HEK293T (cell line): ENCODE measurements at regions not wholly inside any gene's neighbourhood (a gene's known extent, or its start where the extent isn't known, plus 50 kb on each side); places are given as distances from the start of the nearest gene placed in this dataset.

Source experiments
- ARNT ChIP-seq: fragments of 450-650 bp; IDR thresholded peaks from 2 replicates; pipeline ENCODE4 v1.6.1; 2017; ENCODE audit warnings: mild to moderate bottlenecking
- BHLHE40 ChIP-seq: fragments of 450-650 bp; IDR thresholded peaks from 2 replicates; pipeline ENCODE4 v1.6.1; 2016; ENCODE audit warnings: mild to moderate bottlenecking, moderate library complexity, borderline replicate concordance
- CTBP1 ChIP-seq: fragments of 450-650 bp; IDR thresholded peaks from 2 replicates; pipeline ENCODE4 v1.6.1; 2016; ENCODE audit warnings: borderline replicate concordance
- FOXK2 ChIP-seq: fragments of 450-650 bp; IDR thresholded peaks from 2 replicates; pipeline ENCODE4 v1.6.1; 2016; ENCODE audit warnings: mild to moderate bottlenecking
- FOXM1 ChIP-seq: fragments of 450-650 bp; IDR thresholded peaks from 2 replicates; pipeline ENCODE4 v1.6.1; 2017; ENCODE audit warnings: mild to moderate bottlenecking, borderline replicate concordance
- HDGF ChIP-seq: fragments of 450-650 bp; IDR thresholded peaks from 2 replicates; pipeline ENCODE4 v1.6.1; 2017; ENCODE audit warnings: antibody characterized with exemption, borderline replicate concordance
- NFRKB ChIP-seq: fragments of 450-650 bp; IDR thresholded peaks from 2 replicates; pipeline ENCODE4 v1.6.1; 2016; ENCODE audit warnings: mild to moderate bottlenecking, moderate library complexity
- PKNOX1 ChIP-seq: fragments of 450-650 bp; IDR thresholded peaks from 2 replicates; pipeline ENCODE4 v1.6.1; 2016
- SP1 ChIP-seq: fragments of 450-650 bp; IDR thresholded peaks from 2 replicates; pipeline ENCODE4 v1.6.1; 2017
- SUZ12 ChIP-seq: fragments of 450-650 bp; IDR thresholded peaks from 2 replicates; pipeline ENCODE4 v1.6.1; 2016; ENCODE audit warnings: mild to moderate bottlenecking
- TARDBP ChIP-seq: fragments of 450-650 bp; IDR thresholded peaks from 2 replicates; pipeline ENCODE4 v1.6.1; 2016

GRCh38 chr2:36262581-36262980 lies 93.0 kb upstream of the CRIM1 start:
- no peak for TF ChIP-seq PKNOX1
- no peak for TF ChIP-seq FOXM1
- TF ChIP-seq FOXK2: no peak
- TF ChIP-seq SP1: no peak
- no peak for TF ChIP-seq TARDBP
- no peak for TF ChIP-seq BHLHE40
- TF ChIP-seq ARNT: no peak
- no peak for TF ChIP-seq NFRKB
- no peak for TF ChIP-seq SUZ12
- no peak for TF ChIP-seq HDGF
- TF ChIP-seq CTBP1: no peak
